HG03135 (cell line): ENCODE measurements at regions not wholly inside any gene's neighbourhood (a gene's known extent, or its start where the extent isn't known, plus 50 kb on each side); places are given as distances from the start of the nearest gene placed in this dataset.
"Not testable (repeated sequence)": the region's sequence is repeated elsewhere in the genome, so short reads cannot be mapped to it uniquely, and the experiment has no call there.

ENCODE experiments used
- ATAC-seq: cut with Tn5 transposase; IDR thresholded peaks from one replicate; pipeline ENCODE4 v1.9.1; 2021; ENCODE audit warnings: mild to moderate bottlenecking, moderate library complexity; ENCODE audit not compliant: unreplicated experiment

DNA sequence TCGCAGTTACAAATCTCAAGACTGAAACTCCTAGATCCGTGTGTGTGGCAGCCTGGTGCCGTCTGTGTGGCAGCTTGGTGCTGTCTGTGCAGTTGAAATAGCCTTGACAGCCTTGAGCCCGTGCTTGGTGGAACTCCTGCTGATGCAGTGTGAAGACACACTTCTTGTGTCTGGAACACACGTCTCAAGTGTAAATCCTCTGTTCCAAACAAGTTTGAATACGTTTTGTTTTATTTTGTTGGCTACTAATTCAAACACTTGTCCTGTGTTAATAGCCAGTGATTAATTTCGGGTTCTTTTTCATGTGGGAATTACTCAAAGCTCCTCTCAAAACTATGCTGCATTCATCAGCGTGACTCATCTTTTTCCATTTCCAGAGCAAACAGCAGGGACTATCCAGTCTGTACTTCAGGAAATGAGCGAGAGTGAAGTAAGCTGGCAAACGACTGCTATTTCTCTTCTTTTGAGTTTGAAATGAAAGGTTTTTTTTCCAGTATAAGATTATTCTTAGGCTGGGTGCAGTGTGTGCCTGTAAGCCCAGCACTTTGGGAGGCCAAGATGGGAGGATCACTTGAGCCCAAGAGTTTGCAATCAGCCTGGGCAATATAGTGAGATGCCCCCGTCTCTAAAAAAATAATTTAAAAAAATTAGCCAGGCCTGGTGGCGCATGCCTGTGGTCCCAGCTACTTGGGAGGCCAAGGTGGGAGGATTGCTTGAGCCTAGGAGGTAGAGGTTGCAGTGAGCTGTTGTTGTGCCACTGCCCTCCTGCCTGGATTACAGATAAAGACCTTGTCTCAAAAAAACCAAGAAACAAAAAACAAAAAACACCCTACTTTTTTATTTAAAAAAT lies 152.9 kb downstream of the SPP2 start:
- no peak for ATAC-seq

DNA sequence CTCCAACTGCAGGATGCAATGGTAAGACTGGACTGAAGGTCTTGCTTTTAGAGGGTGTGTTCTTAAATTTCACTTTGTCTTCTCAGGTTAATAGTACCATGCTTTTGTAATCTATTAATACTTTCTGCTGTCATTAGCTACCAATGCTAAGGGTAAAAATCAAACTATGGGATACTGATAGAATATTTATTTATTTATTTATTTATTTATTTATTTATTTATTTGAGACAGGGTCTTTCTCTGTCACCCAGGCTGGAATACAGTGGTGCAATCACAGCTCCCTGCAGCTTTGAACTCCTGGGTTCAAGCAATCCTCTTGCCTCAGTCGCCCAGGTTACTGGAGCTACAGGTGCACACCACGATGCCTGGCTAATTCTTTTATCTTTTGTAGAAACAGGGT lies 152.1 kb downstream of the SPP2 start:
- ATAC-seq = no peak

DNA sequence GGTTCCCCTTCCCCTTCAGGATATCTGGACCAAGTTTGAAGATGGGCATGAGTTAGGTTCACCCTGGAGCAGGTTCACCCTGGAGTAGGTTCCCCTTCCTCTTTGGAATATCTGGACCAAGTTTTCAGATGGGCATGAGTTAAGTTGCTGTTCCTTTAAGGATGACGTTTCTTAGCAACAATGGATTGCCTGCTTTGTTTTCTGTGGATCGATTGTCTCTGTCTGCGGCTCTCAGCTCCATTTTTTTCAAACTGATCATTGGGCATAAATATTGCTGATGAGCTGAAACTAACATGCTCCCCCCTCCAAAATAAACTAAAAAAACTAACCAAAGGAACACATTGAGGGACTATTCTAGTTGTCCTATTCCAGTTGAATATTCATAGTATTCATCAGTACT lies 149.5 kb downstream of the SPP2 start:
- no peak for ATAC-seq

DNA sequence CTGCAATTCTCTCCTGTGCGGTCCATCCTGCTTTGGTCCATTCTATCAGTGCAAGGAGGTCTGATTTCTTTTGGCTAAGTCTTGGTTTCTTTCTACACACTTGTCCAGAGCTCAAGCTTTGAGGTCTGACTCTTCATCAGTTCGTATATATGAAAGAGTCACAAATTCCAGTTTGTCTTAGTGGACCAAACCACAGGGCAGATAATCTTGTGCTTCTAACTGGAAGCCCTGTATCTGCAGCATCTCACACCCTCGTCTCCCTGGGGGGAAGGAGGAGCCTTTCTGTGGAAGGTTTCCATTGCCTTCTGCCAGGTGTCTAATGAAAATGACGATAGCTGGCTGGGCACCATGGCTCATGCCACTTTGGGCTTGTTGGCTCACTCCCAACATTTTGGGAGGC lies 148.5 kb downstream of the SPP2 start:
- ATAC-seq = no peak

DNA sequence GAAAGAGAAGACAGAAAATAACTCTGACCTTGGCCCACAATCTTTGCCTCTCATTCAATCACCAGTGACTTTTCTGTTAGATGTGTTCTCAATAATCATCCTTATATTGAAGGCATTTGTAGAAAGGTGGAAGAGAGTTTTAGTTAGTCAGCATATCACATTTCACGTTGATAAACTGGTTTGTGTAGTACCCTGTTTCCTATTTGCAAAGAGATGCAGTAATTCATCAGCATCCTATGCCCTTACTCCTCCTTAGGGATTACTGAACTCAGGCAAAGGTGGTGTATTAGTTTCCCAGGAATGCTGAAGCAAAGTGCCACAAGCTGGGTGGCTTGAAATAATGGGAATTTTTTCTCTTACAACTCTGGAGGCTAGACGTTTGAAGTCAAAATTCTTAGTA lies 145.0 kb downstream of the SPP2 start:
- no peak for ATAC-seq

DNA sequence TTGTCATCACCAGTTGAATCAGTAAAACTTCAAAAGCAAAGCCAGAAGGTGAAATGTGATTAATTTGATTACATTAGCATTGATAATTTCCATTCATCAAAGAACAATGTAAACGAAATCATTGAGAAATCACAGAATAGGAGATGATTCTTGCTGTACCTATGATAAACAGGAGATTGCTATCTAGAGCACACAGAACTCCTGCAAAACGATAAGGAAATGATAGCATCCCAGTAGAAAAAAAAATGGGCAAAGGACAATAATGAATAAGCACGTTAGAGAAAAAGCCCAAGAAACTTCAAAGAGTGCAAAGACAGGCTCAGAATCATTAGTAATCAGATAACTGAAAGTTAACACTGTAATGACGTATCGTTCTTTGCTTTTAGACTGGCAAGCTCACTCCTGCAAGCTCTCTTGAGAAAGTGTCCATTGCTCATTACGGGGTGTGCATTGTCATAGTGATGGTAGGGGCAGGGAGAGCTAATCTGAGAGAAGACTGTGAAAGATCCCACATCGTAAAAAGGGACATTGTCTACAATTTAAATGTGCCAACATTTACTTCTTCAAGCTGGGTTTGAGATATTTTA lies 143.6 kb downstream of the SPP2 start:
- no peak for ATAC-seq

DNA sequence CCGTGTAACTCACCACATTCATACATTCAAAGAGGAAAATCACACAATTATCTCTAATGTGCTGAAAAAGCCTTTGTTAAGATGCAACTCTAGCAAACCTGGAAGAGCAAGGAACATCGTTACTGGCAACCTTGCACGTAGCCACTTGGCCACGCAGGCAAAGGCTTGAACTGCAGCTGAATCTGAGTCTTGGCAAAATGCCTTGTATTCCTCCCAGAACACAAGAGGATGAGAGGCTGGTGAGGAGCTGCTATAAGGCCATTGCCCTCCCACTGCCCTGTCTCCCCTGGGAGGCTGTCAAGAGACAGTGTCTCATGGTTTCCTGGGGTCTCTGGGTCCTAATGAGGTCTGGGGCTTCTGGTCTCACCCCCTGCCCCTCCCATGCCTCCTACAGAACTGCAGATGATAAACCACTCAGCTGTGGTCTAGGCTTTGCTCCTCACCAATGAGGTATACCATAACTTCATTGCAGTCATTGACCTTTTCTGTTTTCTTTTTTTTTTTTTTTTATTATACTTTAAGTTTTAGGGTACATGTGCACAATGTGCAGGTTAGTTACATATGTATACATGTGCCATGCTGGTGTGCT lies 141.4 kb downstream of the SPP2 start:
- no peak for ATAC-seq

DNA sequence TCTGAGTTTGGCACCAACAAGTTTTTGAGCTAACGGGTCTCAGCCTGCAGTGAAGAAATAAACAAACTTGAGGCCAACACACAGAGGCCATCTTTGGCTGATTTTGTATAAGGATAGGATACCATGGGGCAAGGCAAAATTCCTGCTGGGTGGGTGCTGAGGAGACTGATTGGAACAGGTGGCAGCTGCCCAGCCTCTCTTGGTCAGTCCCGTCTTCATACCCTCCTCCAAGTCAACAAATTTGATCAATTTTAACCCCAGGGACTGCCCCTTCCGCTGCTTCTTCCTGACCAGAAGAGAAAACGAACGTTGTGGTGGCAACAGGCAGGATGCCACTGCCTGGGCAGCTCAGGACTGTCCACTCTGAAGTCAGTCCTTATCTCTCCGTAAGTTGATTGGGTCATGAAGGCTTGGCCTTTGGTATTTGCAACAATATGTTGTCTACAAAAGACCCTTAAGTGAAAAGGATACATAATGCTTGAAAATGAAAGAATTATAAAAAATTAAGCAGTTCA lies 139.3 kb downstream of the SPP2 start:
- ATAC-seq = no peak

DNA sequence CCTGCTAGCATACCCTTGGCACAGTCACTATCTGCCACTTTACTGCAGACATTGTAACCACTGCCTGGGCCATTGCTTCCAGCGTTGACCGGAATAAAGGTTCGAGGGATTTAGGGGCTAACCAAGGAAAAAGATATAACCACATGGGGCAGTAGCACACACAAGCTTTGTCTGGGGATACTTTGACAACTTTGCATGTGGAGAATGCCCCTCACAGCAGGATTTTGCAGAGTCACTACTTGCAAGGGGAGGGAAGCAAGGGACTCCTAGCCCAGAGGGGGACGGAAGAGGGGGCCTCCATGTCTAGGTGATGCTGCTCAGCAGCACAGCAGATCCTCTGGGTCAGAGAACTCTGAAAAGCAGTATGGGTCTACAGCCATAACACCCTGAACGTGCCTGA lies 138.7 kb downstream of the SPP2 start:
- no peak for ATAC-seq

DNA sequence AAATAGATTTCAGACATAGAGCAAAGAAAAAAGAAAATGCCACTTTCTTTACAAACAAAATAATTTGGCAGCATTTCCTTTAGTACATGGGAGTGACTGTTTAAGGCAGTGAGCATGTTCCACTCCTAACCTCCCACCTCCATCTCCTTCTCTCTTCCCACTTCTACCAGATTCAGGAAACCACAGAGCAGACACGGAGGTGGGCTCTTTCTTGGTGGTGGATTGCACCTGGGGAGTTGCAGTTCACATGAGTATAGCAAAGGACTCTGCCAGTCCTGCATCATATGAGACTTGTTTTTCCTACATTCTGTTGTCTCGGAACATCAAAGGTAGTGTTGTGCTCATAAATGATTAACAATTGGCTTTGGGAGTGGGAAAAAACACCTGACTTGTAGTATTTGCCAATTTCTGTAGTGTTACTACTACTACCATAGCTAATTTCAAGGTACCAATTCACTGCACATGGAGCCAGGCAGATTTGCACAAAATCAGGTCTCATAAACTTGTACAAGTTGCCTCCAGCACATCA lies 137.2 kb downstream of the SPP2 start:
- no peak for ATAC-seq

DNA sequence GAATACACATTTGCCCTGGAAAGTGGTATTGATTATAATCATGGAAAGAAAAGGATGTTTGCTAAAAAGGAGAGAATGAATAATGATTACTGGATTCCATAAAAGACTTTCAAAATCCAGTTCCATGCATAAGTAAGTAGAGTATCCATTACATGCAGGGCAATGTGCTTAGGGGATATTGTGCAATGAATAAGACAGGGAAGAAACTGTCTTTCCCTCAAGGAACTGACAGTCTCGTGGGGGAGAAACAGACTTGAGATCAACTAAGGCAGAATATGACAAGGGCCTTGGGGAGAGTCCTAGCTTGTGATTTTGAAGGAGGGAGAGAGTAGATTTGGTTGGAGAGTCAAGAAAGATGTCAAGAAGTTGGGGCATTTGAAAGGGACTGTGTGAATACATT lies 130.6 kb downstream of the SPP2 start:
- no peak for ATAC-seq

DNA sequence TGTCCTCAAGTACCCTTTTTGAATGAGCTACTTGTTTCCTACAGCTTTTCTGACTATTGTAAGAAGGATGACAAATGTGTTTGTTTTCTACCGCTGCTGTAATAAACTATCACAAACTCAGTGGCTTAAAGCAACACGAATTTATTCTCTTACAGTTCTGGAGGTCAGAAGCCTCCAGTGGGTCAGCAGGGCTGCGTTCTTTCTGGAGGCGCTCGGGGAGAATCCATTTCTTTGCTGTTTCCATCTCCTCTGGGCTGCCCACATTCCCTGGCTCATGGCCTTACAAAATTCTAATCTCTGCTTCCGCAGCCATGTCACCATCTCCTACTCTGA lies 128.5 kb downstream of the SPP2 start:
- no peak for ATAC-seq

DNA sequence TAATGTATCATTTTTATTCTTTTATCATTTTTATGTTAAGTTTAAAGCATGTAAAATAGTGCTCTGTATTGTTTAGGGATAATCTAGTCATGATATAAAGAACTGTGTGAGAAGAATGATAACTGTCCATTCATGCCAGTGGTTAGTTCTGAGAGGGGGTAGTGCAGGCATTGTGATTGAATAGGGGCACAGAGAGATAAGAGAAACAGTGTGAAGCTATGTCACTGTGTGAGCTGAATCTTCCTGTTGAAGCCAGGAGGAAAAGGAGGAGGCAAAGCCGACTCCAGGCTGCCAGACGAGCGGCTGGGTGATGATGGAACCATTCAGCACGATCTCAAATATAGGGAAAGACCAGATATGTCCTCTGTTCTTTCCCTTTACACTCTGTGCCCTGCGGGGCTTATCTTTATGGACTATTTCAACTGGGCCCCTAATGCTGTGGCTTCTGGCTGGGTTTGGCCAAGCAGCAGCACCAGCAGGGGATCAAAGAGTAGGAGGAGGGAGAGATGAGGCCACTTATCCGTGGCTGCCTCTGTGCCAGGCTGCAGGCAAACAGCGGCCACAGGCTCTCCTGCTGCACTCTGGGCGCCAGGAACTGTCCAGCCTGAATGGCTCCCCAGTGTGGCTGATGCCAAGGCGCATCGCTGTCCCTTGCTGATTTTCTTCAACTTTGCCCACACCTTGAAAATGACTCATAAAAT lies 128.0 kb downstream of the SPP2 start:
- ATAC-seq = no peak

DNA sequence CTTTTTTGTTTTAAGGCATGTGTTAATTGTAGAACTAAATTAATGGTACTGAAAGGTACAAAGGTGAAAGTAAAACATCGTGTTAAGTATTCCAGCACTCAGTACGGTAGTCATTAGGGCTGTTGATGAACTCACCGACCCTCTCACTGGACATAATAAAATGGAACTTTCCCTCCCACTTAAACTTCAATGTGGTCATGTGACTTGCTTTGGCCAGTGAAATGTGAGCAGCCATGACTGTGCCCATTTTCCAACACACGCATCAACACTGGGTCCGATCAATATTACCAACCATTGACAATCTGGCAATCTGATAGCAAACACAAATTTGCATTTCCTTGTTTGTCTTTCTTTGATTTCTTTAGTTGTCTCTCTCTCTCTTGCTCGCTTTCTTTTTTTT lies 125.1 kb downstream of the SPP2 start:
- ATAC-seq = no peak

DNA sequence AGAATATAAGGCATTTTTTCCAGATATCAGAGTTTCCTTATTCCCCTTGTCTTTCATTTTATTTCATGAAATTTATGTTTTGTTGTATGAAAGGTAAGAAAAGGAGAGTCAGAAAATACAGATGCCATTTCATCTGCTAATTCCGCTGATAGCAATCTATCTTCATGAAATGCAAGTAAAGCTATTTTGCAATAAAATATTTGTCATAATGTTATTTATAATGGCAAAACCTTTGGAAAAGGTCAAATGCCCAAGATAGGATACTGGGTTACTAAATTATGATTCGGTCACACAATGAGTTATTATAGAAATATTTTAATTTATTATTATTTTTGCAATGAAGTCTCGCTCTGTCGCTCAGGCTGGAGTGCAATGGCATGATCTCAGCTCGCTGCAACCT lies 124.2 kb downstream of the SPP2 start:
- no peak for ATAC-seq

DNA sequence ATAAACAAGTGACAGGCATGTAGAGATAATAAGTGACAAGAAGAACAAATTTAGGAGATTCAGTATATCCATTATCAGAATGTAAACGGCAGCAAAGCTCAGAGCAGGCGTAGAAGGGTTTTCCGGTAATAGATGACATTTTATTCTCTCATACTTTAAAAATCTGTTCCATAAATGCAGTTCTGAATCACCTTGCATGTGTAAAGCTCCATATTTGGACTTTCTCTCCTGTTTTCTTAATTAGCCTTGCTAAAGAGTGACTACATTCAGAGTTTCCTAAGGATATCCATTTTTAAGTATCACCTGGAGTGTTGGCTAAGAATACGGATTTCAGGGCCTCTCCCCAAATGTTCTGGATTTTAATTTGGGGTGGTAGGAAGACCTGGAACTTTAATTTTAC lies 122.0 kb downstream of the SPP2 start:
- no peak for ATAC-seq

DNA sequence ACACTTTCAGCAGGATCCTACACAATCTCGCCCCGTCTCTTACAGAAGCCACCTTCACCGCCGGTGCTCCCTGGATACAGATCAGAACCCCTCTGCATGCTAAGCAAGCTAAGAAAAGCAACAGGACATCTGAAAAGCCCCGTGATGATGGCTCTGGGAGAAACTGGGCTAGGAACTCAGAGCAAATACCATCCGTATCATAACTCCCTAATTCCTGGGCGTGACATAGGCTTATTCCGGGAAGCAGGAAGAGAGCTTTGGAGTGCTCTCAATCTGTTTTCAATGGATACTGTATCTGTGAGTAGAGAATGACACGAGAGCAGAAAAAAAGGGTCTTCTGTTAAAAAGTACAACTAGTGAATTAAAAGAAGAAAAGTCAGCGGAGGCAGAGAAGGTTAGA lies 121.6 kb downstream of the SPP2 start:
- ATAC-seq = no peak

DNA sequence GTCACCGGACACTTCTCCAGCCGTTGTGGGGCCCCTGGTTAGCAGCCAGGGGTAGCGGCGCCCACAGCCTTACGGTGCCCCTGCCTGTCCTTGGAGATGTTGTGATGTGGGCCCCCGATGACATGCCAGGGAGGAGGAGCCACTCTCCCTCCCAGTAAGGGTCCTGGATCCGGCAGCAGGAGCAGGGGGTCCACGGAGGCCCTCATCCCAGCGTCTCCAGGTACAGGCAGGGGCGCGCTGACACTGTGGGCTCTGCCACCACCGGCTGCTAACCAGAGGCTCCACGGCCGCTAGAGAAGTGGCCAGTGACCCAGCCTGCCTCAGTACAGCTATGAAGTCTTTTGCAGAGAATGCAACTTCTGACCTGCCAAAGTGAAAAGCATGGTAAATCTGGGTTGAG lies 121.2 kb downstream of the SPP2 start:
- ATAC-seq = no peak

DNA sequence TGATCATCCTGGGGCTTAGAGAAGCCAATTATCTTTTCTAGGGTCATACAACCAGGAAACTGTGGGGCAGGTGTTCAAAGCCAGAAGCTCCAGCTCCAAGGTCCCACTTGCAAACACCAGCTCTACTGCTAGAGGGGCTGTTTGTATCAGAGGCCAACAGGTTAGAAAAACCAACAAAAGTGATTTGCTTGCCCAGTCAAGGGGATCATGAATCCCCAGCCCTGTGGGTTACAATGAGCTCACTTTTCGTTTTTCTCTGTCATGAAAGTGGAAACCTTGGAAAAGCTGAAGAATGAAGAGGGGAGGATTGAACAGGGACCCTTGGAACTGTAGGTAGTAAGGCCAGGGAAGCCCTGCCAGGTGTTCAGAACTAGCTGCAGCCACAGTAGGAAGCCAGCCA lies 119.2 kb downstream of the SPP2 start:
- ATAC-seq = no peak

DNA sequence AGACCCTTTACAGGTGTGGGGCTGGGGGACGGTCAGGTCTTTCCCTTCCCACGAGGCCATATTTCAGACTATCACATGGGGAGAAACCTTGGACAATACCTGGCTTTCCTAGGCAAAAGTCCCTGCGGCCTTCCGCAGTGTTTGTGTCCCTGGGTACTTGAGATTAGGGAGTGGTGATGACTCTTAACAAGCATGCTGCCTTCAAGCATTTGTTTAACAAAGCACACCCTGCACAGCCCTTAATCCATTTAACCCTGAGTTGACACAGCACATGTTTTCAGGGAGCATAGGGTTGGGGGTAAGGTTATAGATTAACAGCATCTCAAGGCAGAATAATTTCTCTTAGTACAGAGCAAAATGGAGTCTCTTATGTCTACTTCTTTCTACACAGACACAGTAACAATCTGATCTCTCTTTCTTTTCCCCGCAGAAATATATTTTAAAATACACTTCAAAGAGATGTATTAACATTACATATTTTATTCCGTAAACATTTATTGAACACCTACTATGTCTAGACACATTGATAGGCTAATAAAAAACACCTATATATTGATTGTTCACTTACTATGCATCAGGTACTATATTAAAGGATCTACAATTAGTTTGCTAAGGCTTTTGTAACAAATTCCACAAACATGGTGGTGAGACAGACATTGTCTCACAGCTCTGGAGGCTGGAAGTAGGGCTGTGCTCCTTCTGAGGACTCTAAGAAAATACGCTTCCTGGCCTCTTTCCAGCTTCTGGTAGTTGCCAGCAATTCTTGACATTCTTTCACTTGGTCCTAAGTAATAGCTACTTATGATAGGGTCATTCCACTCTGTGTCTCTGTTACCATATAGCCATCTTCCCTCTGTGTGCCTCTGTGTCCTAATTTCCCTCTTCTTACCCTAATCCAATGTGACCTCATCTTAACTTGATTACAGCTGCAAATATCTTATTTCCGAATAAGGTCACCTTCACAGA lies 118.4 kb downstream of the SPP2 start:
- ATAC-seq = not testable (repeated sequence)
